Transverse colon (tissue), 4 donors: ENCODE measurements at regions not wholly inside any gene's neighbourhood (a gene's known extent, or its start where the extent isn't known, plus 50 kb on each side); places are given as distances from the start of the nearest gene placed in this dataset.

ENCODE experiments used
- DNase-seq: peaks from one replicate; pipeline ENCODE4 v3.0.0-alpha.2; 2019
- H3K27ac ChIP-seq, 4 donors: fragments of 200-600 bp; sonication (generic); 2 replicates each; pipeline ENCODE4 v1.5.1; 2016 to 2018; ENCODE audit warnings: inconsistent platforms in 4 of 4
- H3K27me3 ChIP-seq: fragments of 200-600 bp; sonication (generic); 2 replicates; pipeline ENCODE4 v1.5.1; 2017; ENCODE audit warnings: inconsistent platforms
- H3K36me3 ChIP-seq, 4 donors: fragments of 200-600 bp; sonication (generic); 2 replicates each; pipeline ENCODE4 v1.5.1; 2017 to 2019; ENCODE audit warnings: inconsistent platforms in 4 of 4
- H3K4me1 ChIP-seq, 4 donors: fragments of 200-600 bp; sonication (generic); 2 replicates each; pipeline ENCODE4 v1.5.1; 2017 to 2020; ENCODE audit warnings: inconsistent platforms in 4 of 4
- H3K4me3 ChIP-seq, 4 donors: fragments of 200-600 bp; sonication (generic); 1 replicate in 1 of 4; 2 replicates in 3 of 4; pipeline versions ENCODE4 v1.5.1 to v1.6.1; 2017 to 2019; ENCODE audit warnings: inconsistent platforms in 4 of 4
- H3K9me3 ChIP-seq, 2 donors: fragments of 200-600 bp; sonication (generic); 2 replicates each; pipeline ENCODE4 v1.5.1; 2017 to 2019; ENCODE audit warnings: inconsistent platforms in 2 of 2
- EP300 ChIP-seq: sonication (generic); formaldehyde crosslinking; IDR thresholded peaks from one replicate; pipeline ENCODE4 v1.6.1; 2017; ENCODE audit warnings: antibody characterized with exemption, low read depth
- POLR2A ChIP-seq: fragments of 450-650 bp; IDR thresholded peaks from one replicate; pipeline ENCODE4 v1.6.1; 2016; ENCODE audit warnings: antibody characterized with exemption, mild to moderate bottlenecking, moderate library complexity
- POLR2AphosphoS5 ChIP-seq, 3 donors: sonication (generic); formaldehyde crosslinking; IDR thresholded peaks; one replicate each; pipeline ENCODE4 v1.6.1; 2016; ENCODE audit warnings: antibody characterized with exemption in 3 of 3
- WGBS, 2 donors: methylation state at CpG; one replicate each; pipeline ENCODE4 v1.1.5; 2018; ENCODE audit warnings: low coverage in 1 of 2; 5-methylcytosine and 5-hydroxymethylcytosine counted together
- in situ Hi-C, 4 donors: fragments of 200-750 bp; cut with MboI; loops; one replicate each; pipeline versions ENCODE4 v1.15.0 to v1.15.1; 2017; ENCODE audit warnings: low sequenced_read_pairs in 3 of 4, low pct_ligation_motif_present in 1 of 4, low pct_unique_long_range_greater_than_20kb in 1 of 4
- intact Hi-C: fragments of 100-400 bp; cut with DNase I; formaldehyde crosslinking; loops from one replicate; pipeline ENCODE4 v1.15.1; 2023; ENCODE audit warnings: low total_unique reads
- TF ChIP-seq, protein P1 (sequence below), 5 experiments: fragments of 200-600 bp in 3 of 5; fragments of 450-650 bp in 2 of 5; sonication (generic) in 3 of 5; IDR thresholded peaks; 1 replicate in 2 of 5; 2 replicates in 3 of 5; pipeline ENCODE4 v1.5.1; 2016 to 2017; ENCODE audit warnings: antibody characterized with exemption in 5 of 5, inconsistent platforms in 3 of 5, mild to moderate bottlenecking in 2 of 5, moderate library complexity in 1 of 5

DNA sequence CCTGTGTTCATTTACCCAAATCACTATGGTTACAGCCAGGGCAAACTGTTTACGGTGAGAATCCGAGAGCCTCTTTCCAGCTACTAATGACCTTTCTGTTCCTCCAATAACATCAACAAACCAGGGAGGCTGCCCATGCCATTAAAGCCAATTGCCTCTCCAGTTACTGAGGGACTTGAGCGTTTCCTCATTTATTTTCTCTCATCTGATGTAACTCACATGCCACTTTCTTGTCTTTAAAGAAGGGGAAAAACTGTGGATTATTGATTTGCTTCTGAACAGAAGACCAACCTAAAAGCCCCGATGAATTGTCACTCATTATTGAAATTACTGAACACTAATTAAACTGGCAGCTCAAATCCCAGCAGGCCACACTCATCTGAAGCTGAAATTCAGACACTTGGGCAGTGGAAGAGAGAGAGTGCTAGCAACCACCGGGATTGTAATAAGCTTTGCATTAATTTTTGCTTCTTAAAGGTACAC lies 595.8 kb upstream of the MKI67 start:
- 53 to 80% methylated on average over 1 to 5 of the region's 5 CpGs for WGBS, 2 donors
- TF ChIP-seq POLR2AphosphoS5 (IDR thresholded peaks at IDR 0.05) (no peak), EP300 (no peak), POLR2A (no peak)
- TF ChIP-seq, protein P1, sequence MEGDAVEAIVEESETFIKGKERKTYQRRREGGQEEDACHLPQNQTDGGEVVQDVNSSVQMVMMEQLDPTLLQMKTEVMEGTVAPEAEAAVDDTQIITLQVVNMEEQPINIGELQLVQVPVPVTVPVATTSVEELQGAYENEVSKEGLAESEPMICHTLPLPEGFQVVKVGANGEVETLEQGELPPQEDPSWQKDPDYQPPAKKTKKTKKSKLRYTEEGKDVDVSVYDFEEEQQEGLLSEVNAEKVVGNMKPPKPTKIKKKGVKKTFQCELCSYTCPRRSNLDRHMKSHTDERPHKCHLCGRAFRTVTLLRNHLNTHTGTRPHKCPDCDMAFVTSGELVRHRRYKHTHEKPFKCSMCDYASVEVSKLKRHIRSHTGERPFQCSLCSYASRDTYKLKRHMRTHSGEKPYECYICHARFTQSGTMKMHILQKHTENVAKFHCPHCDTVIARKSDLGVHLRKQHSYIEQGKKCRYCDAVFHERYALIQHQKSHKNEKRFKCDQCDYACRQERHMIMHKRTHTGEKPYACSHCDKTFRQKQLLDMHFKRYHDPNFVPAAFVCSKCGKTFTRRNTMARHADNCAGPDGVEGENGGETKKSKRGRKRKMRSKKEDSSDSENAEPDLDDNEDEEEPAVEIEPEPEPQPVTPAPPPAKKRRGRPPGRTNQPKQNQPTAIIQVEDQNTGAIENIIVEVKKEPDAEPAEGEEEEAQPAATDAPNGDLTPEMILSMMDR (IDR thresholded peaks at IDR 0.05) = no peak
- intact Hi-C loops (no loop called here), in situ Hi-C loops (no loop called here)
- no peaks in the 10 kb centered on the region for H3K9me3 ChIP-seq
- H3K27ac ChIP-seq = no peak overlapping the region
- H3K36me3 ChIP-seq = no peaks in the 10 kb centered on the region
- H3K4me3 ChIP-seq = no peak overlapping the region
- no peaks in the 10 kb centered on the region for H3K27me3 ChIP-seq
- DNase-seq = no peak
- no peaks in the 10 kb centered on the region for H3K4me1 ChIP-seq

- intact Hi-C loops = no loop called here
Measured at GRCh38 chr10:128722947-128723346, 596.7 kb upstream of the MKI67 start.

GRCh38 chr10:128723631-128724205 lies 597.5 kb upstream of the MKI67 start:
- Histone ChIP-seq H3K27me3 (no peaks in the 10 kb centered on the region), H3K4me1 (no peaks in the 10 kb centered on the region), H3K9me3 (no peaks in the 10 kb centered on the region), H3K4me3 (no peak overlapping the region), H3K36me3 (no peaks in the 10 kb centered on the region), H3K27ac (no peak overlapping the region)
- 79% methylated on average over 14 of the region's 14 CpGs; no CpG with 5 or more reads in 1 of the 2 donors for WGBS, 2 donors
- intact Hi-C loops = no loop called here
- TF ChIP-seq, protein P1 (IDR thresholded peaks at IDR 0.05) = no peak
- no peak for TF ChIP-seq POLR2AphosphoS5 (IDR thresholded peaks at IDR 0.05)
- TF ChIP-seq POLR2A = no peak
- no peak for TF ChIP-seq EP300
- in situ Hi-C loops = no loop called here
- no peak for DNase-seq

More at GRCh38 chr10:128722947-128723346, 596.7 kb upstream of the MKI67 start:
- WGBS, 2 donors = 84 to 100% methylated on average over 3 of the region's 3 CpGs
- Histone ChIP-seq H3K4me1 (no peaks in the 10 kb centered on the region), H3K27me3 (no peaks in the 10 kb centered on the region), H3K36me3 (no peaks in the 10 kb centered on the region), H3K27ac (no peak overlapping the region), H3K4me3 (no peak overlapping the region), H3K9me3 (no peaks in the 10 kb centered on the region)
- in situ Hi-C loops = no loop called here
- DNase-seq = no peak
- TF ChIP-seq EP300 (no peak), POLR2A (no peak), POLR2AphosphoS5 (IDR thresholded peaks at IDR 0.05) (no peak)
- TF ChIP-seq, protein P1 (IDR thresholded peaks at IDR 0.05) = no peak

- no peak overlapping the region for H3K4me3 ChIP-seq
- H3K27ac ChIP-seq = no peak overlapping the region
- H3K9me3 ChIP-seq = no peaks in the 10 kb centered on the region
- intact Hi-C loops = no loop called here
- TF ChIP-seq, protein P1 (IDR thresholded peaks at IDR 0.05) = no peak
- TF ChIP-seq POLR2AphosphoS5 (IDR thresholded peaks at IDR 0.05) = no peak
- no peak for TF ChIP-seq POLR2A
- no peak for TF ChIP-seq EP300
- H3K27me3 ChIP-seq = no peaks in the 10 kb centered on the region
- no peaks in the 10 kb centered on the region for H3K4me1 ChIP-seq
- 93% methylated on average over 2 of the region's 2 CpGs; no CpG with 5 or more reads in 1 of the 2 donors for WGBS, 2 donors
- no peak for DNase-seq
- no peaks in the 10 kb centered on the region for H3K36me3 ChIP-seq
- in situ Hi-C loops = no loop called here
Measured at GRCh38 chr10:128725531-128725930, 599.3 kb upstream of the MKI67 start.
